Astrocyte of the spinal cord (primary cell): ENCODE measurements at regions not wholly inside any gene's neighbourhood (a gene's known extent, or its start where the extent isn't known, plus 50 kb on each side); places are given as distances from the start of the nearest gene placed in this dataset.

Experiments
- DNase-seq: peaks from one replicate; pipeline ENCODE4 v3.0.0; 2011; ENCODE audit warnings: low read depth, low spot score
- H3K4me3 ChIP-seq: 2 replicates; pipeline ENCODE4 v1.5.1; 2011; ENCODE audit warnings: low read depth, mild to moderate bottlenecking, low read length, moderate library complexity
- in situ Hi-C: cut with HindIII; loops from 2 replicates; pipeline ENCODE4 v1.10.0; 2017; ENCODE audit warnings: low sequenced_read_pairs
- TF ChIP-seq, protein P1 (sequence below): IDR thresholded peaks from 2 replicates; pipeline ENCODE4 v1.5.1; 2012; ENCODE audit warnings: low read depth, mild to moderate bottlenecking, low read length, inconsistent platforms

DNA sequence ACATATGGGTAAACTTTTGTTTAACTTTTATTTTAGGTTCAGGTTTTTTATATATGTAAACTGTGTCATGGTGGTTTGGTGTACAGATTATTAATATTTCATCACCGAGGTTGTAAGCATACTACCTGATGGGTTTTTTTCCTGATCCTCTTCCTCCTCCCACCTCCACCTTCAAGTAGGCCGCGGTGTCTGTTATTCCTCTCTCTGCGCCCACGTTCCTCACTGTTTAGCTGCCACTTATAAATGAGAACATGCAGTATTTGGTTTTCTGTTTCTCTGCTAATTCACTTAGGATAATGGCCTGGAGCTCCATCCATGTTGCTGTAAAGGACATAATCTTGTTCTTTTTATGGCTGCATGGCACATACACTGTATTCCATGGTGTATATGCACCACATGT lies 1000.0 kb upstream of the CELF2 start:
- H3K4me3 ChIP-seq, result no peak overlapping the region
- in situ Hi-C loops, result no loop called here
- DNase-seq, result no peak
- TF ChIP-seq, protein P1, sequence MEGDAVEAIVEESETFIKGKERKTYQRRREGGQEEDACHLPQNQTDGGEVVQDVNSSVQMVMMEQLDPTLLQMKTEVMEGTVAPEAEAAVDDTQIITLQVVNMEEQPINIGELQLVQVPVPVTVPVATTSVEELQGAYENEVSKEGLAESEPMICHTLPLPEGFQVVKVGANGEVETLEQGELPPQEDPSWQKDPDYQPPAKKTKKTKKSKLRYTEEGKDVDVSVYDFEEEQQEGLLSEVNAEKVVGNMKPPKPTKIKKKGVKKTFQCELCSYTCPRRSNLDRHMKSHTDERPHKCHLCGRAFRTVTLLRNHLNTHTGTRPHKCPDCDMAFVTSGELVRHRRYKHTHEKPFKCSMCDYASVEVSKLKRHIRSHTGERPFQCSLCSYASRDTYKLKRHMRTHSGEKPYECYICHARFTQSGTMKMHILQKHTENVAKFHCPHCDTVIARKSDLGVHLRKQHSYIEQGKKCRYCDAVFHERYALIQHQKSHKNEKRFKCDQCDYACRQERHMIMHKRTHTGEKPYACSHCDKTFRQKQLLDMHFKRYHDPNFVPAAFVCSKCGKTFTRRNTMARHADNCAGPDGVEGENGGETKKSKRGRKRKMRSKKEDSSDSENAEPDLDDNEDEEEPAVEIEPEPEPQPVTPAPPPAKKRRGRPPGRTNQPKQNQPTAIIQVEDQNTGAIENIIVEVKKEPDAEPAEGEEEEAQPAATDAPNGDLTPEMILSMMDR, result no peak

- TF ChIP-seq, protein P1, result no peak
- no peak for DNase-seq
- H3K4me3 ChIP-seq, result no peak overlapping the region
- in situ Hi-C loops, result no loop called here
Observed at GRCh38 chr10:10020945-10021344, 996.7 kb upstream of the CELF2 start.

GRCh38 chr10:10032991-10033390 lies 984.7 kb upstream of the CELF2 start:
- in situ Hi-C loops, result no loop called here
- DNase-seq, result no peak
- no peak overlapping the region for H3K4me3 ChIP-seq
- TF ChIP-seq, protein P1, result no peak

DNA sequence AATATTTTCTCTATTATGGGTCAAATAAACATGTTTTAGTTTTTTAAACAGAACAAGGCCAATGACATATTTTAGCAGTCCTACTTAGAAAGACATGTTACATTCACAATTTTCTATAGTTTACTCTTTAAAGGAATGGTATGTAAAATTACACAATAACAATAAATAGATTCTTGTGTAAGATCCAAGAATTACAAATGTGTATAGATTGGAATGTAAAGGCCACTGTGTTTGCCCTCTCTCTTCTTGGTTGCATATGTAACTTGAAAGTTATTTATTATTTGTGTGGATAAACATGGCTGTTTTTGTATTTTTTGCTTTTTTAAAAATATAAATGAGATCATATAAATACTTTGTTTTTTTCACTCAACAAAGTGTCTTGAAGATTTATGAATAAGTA lies 979.3 kb upstream of the CELF2 start:
- in situ Hi-C loops, result no loop called here
- DNase-seq, result peak; percentile 1
- TF ChIP-seq, protein P1, result no peak
- no peak overlapping the region for H3K4me3 ChIP-seq

DNA sequence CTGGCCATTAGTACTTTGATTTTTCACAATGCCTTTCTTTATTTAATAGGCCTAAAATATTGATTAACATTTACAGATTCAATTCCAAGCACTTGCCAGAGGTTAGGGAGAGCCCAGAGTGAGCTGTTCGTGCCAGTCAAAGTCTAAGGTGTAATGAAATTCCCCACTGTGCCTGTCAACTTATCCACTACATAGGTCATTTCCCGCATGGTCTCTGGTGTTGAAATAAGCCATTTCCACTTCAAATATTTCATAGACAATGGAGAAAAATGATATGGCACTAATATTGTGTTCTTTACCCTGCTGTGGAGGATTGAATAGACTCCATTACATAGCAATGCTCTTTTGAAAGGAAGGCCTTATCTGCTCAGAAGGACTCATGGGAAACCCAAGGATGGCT lies 978.1 kb upstream of the CELF2 start:
- TF ChIP-seq, protein P1, result no peak
- no peak for DNase-seq
- in situ Hi-C loops, result no loop called here
- no peak overlapping the region for H3K4me3 ChIP-seq

- no peak for DNase-seq
- TF ChIP-seq, protein P1, result no peak
- no peak overlapping the region for H3K4me3 ChIP-seq
- in situ Hi-C loops, result no loop called here
Observed at GRCh38 chr10:10043083-10043482, 974.6 kb upstream of the CELF2 start.
